Tibial nerve (tissue), 4 donors: ENCODE measurements at regions not wholly inside any gene's neighbourhood (a gene's known extent, or its start where the extent isn't known, plus 50 kb on each side); places are given as distances from the start of the nearest gene placed in this dataset.

Source experiments
- CTCF ChIP-seq, 5 experiments: fragments of 200-600 bp in 3 of 5; fragments of 450-650 bp in 2 of 5; sonication (generic) in 3 of 5; IDR thresholded peaks; one replicate each; pipeline ENCODE4 v1.5.1; 2016 to 2019; ENCODE audit warnings: antibody characterized with exemption in 5 of 5, mild to moderate bottlenecking in 3 of 5, moderate library complexity in 2 of 5
- EP300 ChIP-seq, 2 donors: sonication (generic); formaldehyde crosslinking; IDR thresholded peaks; one replicate each; pipeline ENCODE4 v1.6.1; 2017; ENCODE audit warnings: antibody characterized with exemption in 2 of 2, mild to moderate bottlenecking in 1 of 2
- POLR2A ChIP-seq, 2 donors: fragments of 450-650 bp; IDR thresholded peaks; one replicate each; pipeline ENCODE4 v1.6.1; 2017; ENCODE audit warnings: antibody characterized with exemption in 2 of 2, mild to moderate bottlenecking in 2 of 2, moderate library complexity in 2 of 2

- no peak for TF ChIP-seq POLR2A (IDR thresholded peaks at IDR 0.05)
- no peak for TF ChIP-seq CTCF (IDR thresholded peaks at IDR 0.05)
- no peak for TF ChIP-seq EP300 (IDR thresholded peaks at IDR 0.05)
These were observed 62.1 kb upstream of the PHACTR1 start for GRCh38 chr6:12654514-12654913.
